Lung (tissue), 11 donors: ENCODE measurements at regions not wholly inside any gene's neighbourhood (a gene's known extent, or its start where the extent isn't known, plus 50 kb on each side); places are given as distances from the start of the nearest gene placed in this dataset.

Experiments used
- ATAC-seq: fragments of 200-7000 bp; cut with Tn5 transposase; one replicate; pipeline ENCODE4 v1.9.1; 2020; ENCODE audit warnings: moderate number of reproducible peaks; ENCODE audit not compliant: insufficient read depth, low FRiP score
- DNase-seq, 3 donors: peaks; one replicate each; pipeline ENCODE4 v3.0.0-alpha.2; 2013 to 2017
- H3K27ac ChIP-seq, 2 donors: one replicate each; pipeline ENCODE4 v1.5.1; 2013; ENCODE audit warnings: mild to moderate bottlenecking in 2 of 2, moderate library complexity in 2 of 2, control low read depth in 1 of 2, inconsistent platforms in 1 of 2, low read depth in 1 of 2, low read length in 1 of 2
- H3K27me3 ChIP-seq, 3 donors: one replicate each; pipeline ENCODE4 v1.5.1; 2013; ENCODE audit warnings: low read length in 2 of 3; ENCODE audit not compliant: control insufficient read depth in 3 of 3, insufficient read depth in 3 of 3
- H3K36me3 ChIP-seq, 4 donors: one replicate each; pipeline ENCODE4 v1.5.1; 2013; ENCODE audit warnings: low read length in 4 of 4, mild to moderate bottlenecking in 1 of 4, moderate library complexity in 1 of 4; ENCODE audit not compliant: control insufficient read depth in 4 of 4, insufficient read depth in 4 of 4
- H3K4me1 ChIP-seq, 5 donors: one replicate each; pipeline ENCODE4 v1.5.1; 2013; ENCODE audit warnings: low read length in 5 of 5, mild to moderate bottlenecking in 2 of 5, moderate library complexity in 1 of 5; ENCODE audit not compliant: control insufficient read depth in 5 of 5, insufficient read depth in 5 of 5
- H3K4me3 ChIP-seq: one replicate; pipeline ENCODE4 v1.5.1; 2013; ENCODE audit warnings: mild to moderate bottlenecking, control low read depth, moderate library complexity
- H3K9ac ChIP-seq, 2 donors: one replicate each; pipeline ENCODE4 v1.5.1; 2013; ENCODE audit warnings: low read length in 2 of 2, control low read depth in 1 of 2; ENCODE audit not compliant: insufficient read depth in 1 of 2
- H3K9me3 ChIP-seq, 4 donors: one replicate each; pipeline ENCODE4 v1.5.1; 2013; ENCODE audit warnings: low read length in 3 of 4, mild to moderate bottlenecking in 1 of 4, moderate library complexity in 1 of 4; ENCODE audit not compliant: control insufficient read depth in 4 of 4, insufficient read depth in 3 of 4
- CTCF ChIP-seq: IDR thresholded peaks from 2 replicates; pipeline ENCODE4 v1.5.1; 2012; ENCODE audit warnings: mild to moderate bottlenecking; ENCODE audit errors: control extremely low read depth, extremely low read depth
- WGBS, 2 donors: extraction: QIAGEN DNeasy Blood & Tissue Kit; methylation state at CpG; one replicate each; pipeline ENCODE4 v1.1.7; 2013; 5-methylcytosine and 5-hydroxymethylcytosine counted together
- donor health status: control.
- donor health status: control.
- donor health status: Bipolar disorder and iron deficiency.
- donor health status: healthy.
- donor health status: DM: yes; HTN: yes; CAD: no.

GRCh38 chr16:76661691-76662235 lies 384.6 kb downstream of the CNTNAP4 start:
- ATAC-seq, result no peak
- no peak overlapping the region for H3K27ac ChIP-seq
- no peaks in the 10 kb centered on the region for H3K27me3 ChIP-seq
- H3K9me3 ChIP-seq, result no peaks in the 10 kb centered on the region
- H3K4me3 ChIP-seq, result no peak overlapping the region
- no peak for TF ChIP-seq CTCF
- no peak overlapping the region for H3K9ac ChIP-seq
- no peak for DNase-seq
- no peaks in the 10 kb centered on the region for H3K36me3 ChIP-seq
- H3K4me1 ChIP-seq, result peaks cover 0 to 9% (median 0%) of the 10 kb centered on the region in 5 donors
- WGBS, 2 donors, result 74 to 89% methylated on average over 3 of the region's 3 CpGs

DNA sequence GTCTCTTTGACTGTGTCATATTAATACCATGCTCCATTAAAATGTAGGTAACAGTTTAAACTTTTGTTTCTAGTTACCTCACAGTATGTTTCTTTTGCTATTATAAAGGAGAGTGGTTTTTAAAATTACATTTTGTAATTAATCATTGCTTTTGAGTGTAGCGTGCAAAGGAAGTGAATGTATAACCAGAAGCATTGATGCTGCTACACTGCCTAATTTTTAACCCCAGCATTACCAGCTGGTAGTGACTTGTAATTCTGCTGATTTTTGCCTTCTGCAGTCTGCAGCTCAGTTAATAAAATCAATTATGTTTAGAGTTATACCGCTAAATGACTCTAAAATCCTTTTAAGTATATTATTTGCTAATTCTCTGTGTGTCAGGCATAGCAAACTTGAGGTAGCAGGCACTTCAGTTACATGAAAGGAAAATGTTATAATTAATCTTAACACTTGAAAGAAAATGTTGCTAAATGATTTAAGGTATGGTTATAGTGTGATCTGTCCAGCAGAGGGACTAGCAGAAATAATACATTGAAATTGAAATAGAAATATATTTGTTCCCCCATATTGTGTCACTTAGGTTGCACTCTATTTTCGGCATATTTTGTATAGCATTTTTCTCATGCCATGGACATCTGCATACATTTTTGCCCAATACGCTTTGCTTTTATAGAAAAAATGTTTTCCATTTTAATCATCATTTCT lies 388.5 kb downstream of the CNTNAP4 start:
- Histone ChIP-seq H3K27ac (no peak overlapping the region), H3K36me3 (no peaks in the 10 kb centered on the region), H3K27me3 (no peaks in the 10 kb centered on the region), H3K9ac (no peak overlapping the region), H3K4me1 (no peaks in the 10 kb centered on the region), H3K9me3 (no peaks in the 10 kb centered on the region), H3K4me3 (no peak overlapping the region)
- DNase-seq, result no peak
- no peak for TF ChIP-seq CTCF
- 60 to 70% methylated on average over 4 of the region's 4 CpGs for whole genome bisulfite sequencing, 2 donors
- ATAC-seq, result no peak

GRCh38 chr16:76668207-76668725 lies 391.1 kb downstream of the CNTNAP4 start:
- no peak for TF ChIP-seq CTCF
- H3K9me3 ChIP-seq, result no peaks in the 10 kb centered on the region
- H3K27me3 ChIP-seq, result no peaks in the 10 kb centered on the region
- no peaks in the 10 kb centered on the region for H3K36me3 ChIP-seq
- ATAC-seq (no peak), DNase-seq (peak in 1 of 3 donors; percentile 7)
- H3K9ac ChIP-seq, result no peak overlapping the region
- H3K4me1 ChIP-seq, result no peaks in the 10 kb centered on the region
- no peak overlapping the region for H3K27ac ChIP-seq
- no peak overlapping the region for H3K4me3 ChIP-seq
- 79% methylated on average over 8 of the region's 8 CpGs for WGBS, 2 donors
